Activated T-helper 1 cell treated with anti-CD3 and anti-CD28 coated beads, Interleukin-12 subunit alpha, Interleukin-12 subunit beta, Interleukin-2, Interleukin-4 antibody, amounts not matched to agents 30 ng/mL and 10 ng/mL and 1 ng/mL, durations not matched to agents 14 hours and 24 hours and 36 hours (primary cell): ENCODE measurements at regions not wholly inside any gene's neighbourhood (a gene's known extent, or its start where the extent isn't known, plus 50 kb on each side); places are given as distances from the start of the nearest gene placed in this dataset.

ENCODE experiments used
- DNase-seq: peaks from one replicate; pipeline ENCODE4 v3.0.0; 2021; ENCODE audit warnings: low spot score
- H3K27ac Mint-ChIP-seq: one replicate; pipeline ENCODE4 v1.8.0; 2021; ENCODE audit warnings: mild to moderate bottlenecking, mixed read lengths
- H3K27me3 Mint-ChIP-seq: one replicate; pipeline ENCODE4 v1.8.0; 2022; ENCODE audit warnings: mild to moderate bottlenecking, moderate library complexity, mixed read lengths; ENCODE audit not compliant: insufficient read depth
- H3K36me3 Mint-ChIP-seq: one replicate; pipeline ENCODE4 v1.8.0; 2021; ENCODE audit warnings: low read depth, mixed read lengths
- H3K4me1 Mint-ChIP-seq: one replicate; pipeline ENCODE4 v1.8.0; 2021; ENCODE audit warnings: low read depth, mixed read lengths
- H3K4me3 Mint-ChIP-seq: one replicate; pipeline ENCODE4 v1.8.0; 2021; ENCODE audit warnings: mild to moderate bottlenecking, moderate library complexity, mixed read lengths
- H3K9me3 Mint-ChIP-seq: one replicate; pipeline ENCODE4 v1.8.0; 2021; ENCODE audit warnings: mixed read lengths
- intact Hi-C: fragments of 100-400 bp; cut with micrococcal nuclease; formaldehyde crosslinking; loops from one replicate; pipeline ENCODE4 v1.15.1; 2024

- Mint-ChIP-seq H3K36me3 (no peaks in the 10 kb centered on the region), H3K4me3 (no peak overlapping the region), H3K27ac (no peak overlapping the region), H3K9me3 (no peaks in the 10 kb centered on the region), H3K4me1 (no peaks in the 10 kb centered on the region), H3K27me3 (no peaks in the 10 kb centered on the region)
- DNase-seq = no peak
- intact Hi-C loops = no loop called here
Measured at GRCh38 chr4:43332052-43332425, 439.5 kb downstream of the GRXCR1 start.

GRCh38 chr4:43337707-43338106 lies 445.2 kb downstream of the GRXCR1 start:
- intact Hi-C loops = no loop called here
- Mint-ChIP-seq H3K27me3 (no peaks in the 10 kb centered on the region), H3K4me3 (no peak overlapping the region), H3K36me3 (no peaks in the 10 kb centered on the region), H3K27ac (no peak overlapping the region), H3K4me1 (no peaks in the 10 kb centered on the region), H3K9me3 (no peaks in the 10 kb centered on the region)
- no peak for DNase-seq

- no peak for DNase-seq
- Mint-ChIP-seq H3K9me3 (peaks cover 2% of the 10 kb centered on the region), H3K4me1 (no peaks in the 10 kb centered on the region), H3K4me3 (no peak overlapping the region), H3K27me3 (no peaks in the 10 kb centered on the region), H3K27ac (no peak overlapping the region), H3K36me3 (no peaks in the 10 kb centered on the region)
- intact Hi-C loops = no loop called here
Measured at GRCh38 chr4:43339435-43339834, 446.9 kb downstream of the GRXCR1 start.

GRCh38 chr4:43341741-43342140 lies 449.2 kb downstream of the GRXCR1 start:
- Mint-ChIP-seq H3K27ac (no peak overlapping the region), H3K4me3 (no peak overlapping the region), H3K27me3 (no peaks in the 10 kb centered on the region), H3K36me3 (no peaks in the 10 kb centered on the region), H3K4me1 (no peaks in the 10 kb centered on the region), H3K9me3 (peaks cover 3% of the 10 kb centered on the region)
- intact Hi-C loops = no loop called here
- no peak for DNase-seq

- Mint-ChIP-seq H3K4me3 (no peak overlapping the region), H3K4me1 (no peaks in the 10 kb centered on the region), H3K27me3 (no peaks in the 10 kb centered on the region), H3K36me3 (no peaks in the 10 kb centered on the region), H3K9me3 (peaks cover 9% of the 10 kb centered on the region), H3K27ac (no peak overlapping the region)
- DNase-seq = no peak
- intact Hi-C loops = no loop called here
Measured at GRCh38 chr4:43343298-43343697, 450.8 kb downstream of the GRXCR1 start.

- no peak overlapping the region for H3K27ac Mint-ChIP-seq
- no peaks in the 10 kb centered on the region for H3K27me3 Mint-ChIP-seq
- intact Hi-C loops = no loop called here
- no peak overlapping the region for H3K4me3 Mint-ChIP-seq
- H3K9me3 Mint-ChIP-seq = peaks cover 10% of the 10 kb centered on the region
- no peaks in the 10 kb centered on the region for H3K4me1 Mint-ChIP-seq
- no peaks in the 10 kb centered on the region for H3K36me3 Mint-ChIP-seq
- DNase-seq = no peak
Measured at GRCh38 chr4:43345323-43345925, 452.9 kb downstream of the GRXCR1 start.

GRCh38 chr4:43348591-43348990 lies 456.1 kb downstream of the GRXCR1 start:
- H3K27me3 Mint-ChIP-seq = no peaks in the 10 kb centered on the region
- intact Hi-C loops = no loop called here
- no peak overlapping the region for H3K4me3 Mint-ChIP-seq
- H3K9me3 Mint-ChIP-seq = peaks cover 16% of the 10 kb centered on the region
- H3K36me3 Mint-ChIP-seq = no peaks in the 10 kb centered on the region
- H3K27ac Mint-ChIP-seq = no peak overlapping the region
- H3K4me1 Mint-ChIP-seq = no peaks in the 10 kb centered on the region
- DNase-seq = no peak

GRCh38 chr4:43351970-43352806 lies 459.7 kb downstream of the GRXCR1 start:
- H3K4me1 Mint-ChIP-seq = no peaks in the 10 kb centered on the region
- intact Hi-C loops = no loop called here
- no peaks in the 10 kb centered on the region for H3K27me3 Mint-ChIP-seq
- no peak overlapping the region for H3K4me3 Mint-ChIP-seq
- no peaks in the 10 kb centered on the region for H3K36me3 Mint-ChIP-seq
- H3K9me3 Mint-ChIP-seq = peaks cover 13% of the 10 kb centered on the region
- H3K27ac Mint-ChIP-seq = no peak overlapping the region
- DNase-seq = no peak

- no peaks in the 10 kb centered on the region for H3K36me3 Mint-ChIP-seq
- H3K9me3 Mint-ChIP-seq = peaks cover 11% of the 10 kb centered on the region
- no peaks in the 10 kb centered on the region for H3K4me1 Mint-ChIP-seq
- no peak for DNase-seq
- intact Hi-C loops = no loop called here
- H3K4me3 Mint-ChIP-seq = no peak overlapping the region
- H3K27ac Mint-ChIP-seq = no peak overlapping the region
- no peaks in the 10 kb centered on the region for H3K27me3 Mint-ChIP-seq
Measured at GRCh38 chr4:43352859-43353258, 460.3 kb downstream of the GRXCR1 start.

- no peaks in the 10 kb centered on the region for H3K4me1 Mint-ChIP-seq
- peaks cover 6% of the 10 kb centered on the region for H3K9me3 Mint-ChIP-seq
- no peak overlapping the region for H3K4me3 Mint-ChIP-seq
Measured at GRCh38 chr4:43353552-43353951, 461.0 kb downstream of the GRXCR1 start.

GRCh38 chr4:43356786-43357185 lies 464.3 kb downstream of the GRXCR1 start:
- DNase-seq = no peak
- Mint-ChIP-seq H3K4me3 (no peak overlapping the region), H3K27ac (no peak overlapping the region), H3K27me3 (no peaks in the 10 kb centered on the region), H3K4me1 (no peaks in the 10 kb centered on the region), H3K9me3 (no peaks in the 10 kb centered on the region), H3K36me3 (no peaks in the 10 kb centered on the region)
- intact Hi-C loops = no loop called here

More at GRCh38 chr4:43353552-43353951, 461.0 kb downstream of the GRXCR1 start:
- no peak for DNase-seq
- intact Hi-C loops = no loop called here
- Mint-ChIP-seq H3K27me3 (no peaks in the 10 kb centered on the region), H3K27ac (no peak overlapping the region), H3K36me3 (no peaks in the 10 kb centered on the region)

- intact Hi-C loops = no loop called here
- Mint-ChIP-seq H3K27ac (no peak overlapping the region), H3K4me1 (no peaks in the 10 kb centered on the region), H3K27me3 (no peaks in the 10 kb centered on the region), H3K9me3 (no peaks in the 10 kb centered on the region), H3K36me3 (no peaks in the 10 kb centered on the region), H3K4me3 (no peak overlapping the region)
- DNase-seq = no peak
Measured at GRCh38 chr4:43357252-43357974, 464.9 kb downstream of the GRXCR1 start.

GRCh38 chr4:43360296-43360695 lies 467.8 kb downstream of the GRXCR1 start:
- DNase-seq = no peak
- Mint-ChIP-seq H3K4me3 (no peak overlapping the region), H3K27me3 (no peaks in the 10 kb centered on the region), H3K36me3 (no peaks in the 10 kb centered on the region), H3K27ac (no peak overlapping the region), H3K9me3 (no peaks in the 10 kb centered on the region), H3K4me1 (no peaks in the 10 kb centered on the region)
- intact Hi-C loops = no loop called here
